GM18519 (cell line): ENCODE measurements at regions not wholly inside any gene's neighbourhood (a gene's known extent, or its start where the extent isn't known, plus 50 kb on each side); places are given as distances from the start of the nearest gene placed in this dataset.

ENCODE experiments used
- ATAC-seq: cut with Tn5 transposase; IDR thresholded peaks from one replicate; pipeline ENCODE4 v1.9.1; 2021; ENCODE audit warnings: mild to moderate bottlenecking, moderate library complexity; ENCODE audit not compliant: unreplicated experiment, low FRiP score

DNA sequence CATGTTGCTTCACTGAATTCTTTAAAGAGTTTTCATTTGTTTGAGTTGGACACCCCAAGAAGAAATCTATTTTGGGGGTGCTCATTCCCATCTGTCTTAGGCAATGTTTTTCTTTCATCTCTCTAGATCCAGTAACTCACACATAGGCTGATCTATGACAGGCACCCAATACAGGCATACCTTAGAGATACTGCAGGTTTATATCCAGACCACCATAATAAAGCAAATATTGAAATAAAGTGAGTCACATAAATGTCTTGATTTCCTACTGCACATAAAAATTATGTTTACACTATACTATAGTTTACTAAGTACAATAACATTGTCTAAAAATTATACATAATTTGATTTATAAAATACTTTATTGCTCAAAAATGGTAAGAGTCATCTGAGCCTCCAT, 364.5 kb downstream of the MTRR start:
- ATAC-seq, result no peak

DNA sequence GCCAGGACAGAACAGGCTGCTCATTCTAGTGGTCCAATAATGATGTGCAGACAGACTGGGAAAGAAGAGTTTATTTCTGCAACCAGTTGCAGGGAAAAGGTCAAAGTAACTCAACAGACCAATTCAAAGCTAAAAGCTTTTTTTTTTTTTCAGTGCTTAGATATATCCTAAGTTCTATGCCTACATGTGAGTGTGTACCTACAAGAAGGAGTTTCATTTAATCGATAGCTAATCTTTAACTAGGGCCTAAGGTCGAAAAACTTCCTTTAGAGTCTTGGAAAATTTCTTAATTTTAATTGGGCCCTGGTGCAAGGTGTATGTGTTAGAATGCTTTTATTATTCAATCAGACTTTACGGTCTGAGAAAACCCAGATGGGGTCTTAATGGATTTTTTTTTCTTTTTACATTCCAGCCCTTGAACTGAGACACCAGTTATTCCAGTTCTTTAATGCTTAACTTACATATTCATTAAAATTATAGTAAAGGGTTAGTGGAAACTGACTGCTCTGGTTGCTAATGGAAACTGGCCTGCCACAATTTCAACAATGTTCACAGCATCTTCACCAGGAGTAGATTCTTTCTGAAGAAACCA, 365.3 kb downstream of the MTRR start:
- no peak for ATAC-seq

DNA sequence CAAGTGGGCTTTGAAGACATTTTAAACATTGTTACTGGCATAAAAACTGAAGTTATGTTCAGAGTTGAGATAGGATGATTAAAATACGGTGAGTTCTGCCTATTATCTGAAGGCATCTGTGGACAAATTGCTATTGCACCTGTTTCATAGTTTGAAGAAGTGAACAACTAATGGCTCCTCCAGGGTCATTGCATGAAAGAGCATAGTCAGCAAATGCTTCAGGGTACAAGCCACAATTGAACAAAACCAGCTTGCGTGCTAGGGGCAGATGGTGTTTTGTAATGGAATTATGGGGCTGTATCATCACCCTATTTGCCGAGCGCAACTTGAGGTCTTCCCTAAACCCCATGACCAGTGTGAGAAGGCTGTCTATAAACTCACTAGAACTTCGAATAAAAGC, 369.1 kb downstream of the MTRR start:
- no peak for ATAC-seq

DNA sequence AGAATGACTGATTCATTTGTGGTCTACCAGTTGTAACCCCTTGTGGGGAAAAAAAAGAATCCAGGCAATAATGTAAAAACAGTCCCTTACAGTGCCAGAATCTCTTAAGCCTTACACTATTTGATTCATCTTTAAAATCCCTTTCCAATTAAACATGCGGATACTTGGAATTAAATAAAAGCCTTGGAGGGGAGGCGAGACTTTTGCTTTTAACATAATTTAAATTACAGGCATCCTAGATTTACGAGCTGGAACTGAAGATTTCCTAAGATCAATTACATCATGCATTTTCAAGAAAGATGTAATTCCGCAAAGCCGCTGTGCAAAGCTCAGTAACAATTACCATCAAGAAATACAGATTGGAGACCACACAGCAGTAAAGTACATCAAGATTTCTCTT, 370.2 kb downstream of the MTRR start:
- ATAC-seq, result no peak

DNA sequence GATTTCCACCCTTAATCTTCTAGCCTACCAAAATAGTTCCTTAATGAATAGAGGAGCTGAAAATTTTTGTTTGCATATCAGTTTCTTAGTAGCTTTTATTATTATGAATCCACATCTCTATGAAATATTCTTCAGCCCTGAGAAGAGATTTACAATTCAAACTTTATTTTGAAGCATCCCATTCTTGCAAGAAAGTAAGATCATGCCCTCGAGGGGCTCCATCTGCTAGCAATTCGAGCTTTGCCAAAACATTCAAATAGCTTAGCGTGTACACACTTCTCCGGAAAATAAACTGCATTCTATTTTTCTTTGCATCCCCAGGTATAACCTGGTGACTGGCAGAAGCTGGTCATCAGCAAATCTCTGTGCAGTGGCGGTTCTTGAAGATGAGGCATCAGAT, 370.7 kb downstream of the MTRR start:
- ATAC-seq, result no peak

DNA sequence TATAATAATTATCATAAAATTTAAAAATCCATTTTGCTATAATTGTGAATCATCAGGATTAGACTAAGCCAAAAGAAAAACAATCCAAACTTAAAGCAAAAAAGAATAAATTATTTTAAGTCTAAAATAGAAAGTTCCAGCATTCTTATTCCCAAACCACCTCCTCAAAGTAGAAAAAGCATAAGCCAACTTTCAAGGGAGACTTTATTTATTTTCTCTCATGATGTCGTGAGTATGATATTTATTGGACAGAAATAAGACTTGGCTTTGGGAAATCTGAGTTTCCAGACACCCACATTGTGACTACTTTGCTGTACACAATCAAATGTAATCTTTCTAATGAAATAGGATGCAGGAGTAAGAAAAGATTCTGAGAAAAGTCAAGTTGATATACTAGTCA, 372.1 kb downstream of the MTRR start:
- ATAC-seq, result no peak

DNA sequence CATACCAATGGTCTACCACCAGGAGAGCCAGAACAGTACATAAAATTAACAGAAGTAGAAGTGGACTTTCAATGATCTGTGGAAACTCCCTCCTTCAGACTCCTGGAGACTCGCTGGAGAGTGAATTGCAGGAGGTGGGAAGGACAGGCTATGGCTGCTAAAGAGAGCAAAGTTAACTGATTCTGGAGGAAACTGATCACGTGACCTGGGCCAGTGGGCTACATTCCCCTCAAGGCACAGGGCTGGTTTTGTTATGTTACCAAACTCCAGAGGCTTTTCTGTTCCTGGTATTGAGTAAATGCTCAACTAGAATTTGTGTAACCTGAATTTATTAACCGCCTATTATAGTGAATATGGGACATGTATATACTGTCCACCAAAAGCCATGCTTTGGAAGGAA, 372.6 kb downstream of the MTRR start:
- no peak for ATAC-seq

DNA sequence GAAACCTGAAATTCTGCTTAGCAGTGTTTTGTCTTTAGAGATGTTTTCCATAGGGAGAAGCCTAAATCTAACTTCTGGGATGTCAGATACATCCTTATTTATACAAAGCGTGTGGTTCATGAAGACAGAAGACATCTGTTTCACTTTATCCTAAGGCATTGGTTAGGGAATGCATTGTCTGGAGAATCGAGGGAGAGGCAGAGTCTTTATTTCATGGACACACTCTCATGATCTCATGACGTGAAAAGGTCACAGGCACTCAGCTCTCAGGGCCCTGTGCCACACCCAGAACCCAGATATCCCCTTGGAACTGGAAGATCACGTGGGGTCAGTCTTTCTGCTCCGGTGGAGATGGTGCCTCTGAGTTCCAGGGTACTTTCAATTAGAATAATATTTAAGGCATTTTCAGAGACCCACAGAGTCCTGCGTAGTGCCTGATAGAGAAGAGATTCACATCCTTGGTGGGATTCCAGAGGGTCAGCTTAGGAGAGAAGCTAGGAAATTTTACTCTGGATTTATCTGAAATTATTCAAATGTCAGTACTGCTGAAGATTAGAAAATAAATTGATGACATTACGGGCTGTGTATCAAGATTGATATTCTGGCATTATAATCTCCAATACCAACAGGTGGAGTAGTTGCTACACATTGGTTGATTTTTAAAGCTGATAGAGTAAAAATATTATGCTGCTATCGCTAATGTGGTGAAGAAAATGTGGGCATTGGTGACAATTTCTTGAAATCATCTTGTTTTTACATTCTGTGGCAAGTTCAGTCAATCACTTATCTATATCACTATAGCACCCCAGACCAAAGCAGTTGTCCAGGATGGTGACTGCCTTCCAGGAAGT, 378.3 kb downstream of the MTRR start:
- ATAC-seq, result no peak

DNA sequence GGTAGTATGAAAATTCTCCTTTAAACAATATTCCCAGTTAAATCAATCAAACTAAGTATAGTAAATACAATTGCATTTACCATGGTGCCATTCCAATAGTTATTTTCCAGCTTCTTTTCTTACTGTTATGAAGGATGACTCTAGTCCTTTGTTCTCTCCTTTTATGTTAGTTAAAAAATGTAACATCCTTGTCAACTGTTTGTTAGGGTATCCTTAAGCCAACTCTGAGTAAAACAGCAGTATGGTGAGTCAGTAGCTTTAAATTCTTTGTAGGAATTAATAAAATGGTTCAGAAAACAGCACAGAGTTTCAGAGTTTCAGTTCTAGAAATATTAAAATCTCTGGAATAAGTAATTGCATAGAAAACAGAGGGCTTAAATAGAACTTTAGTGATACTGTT, 384.4 kb downstream of the MTRR start:
- no peak for ATAC-seq

DNA sequence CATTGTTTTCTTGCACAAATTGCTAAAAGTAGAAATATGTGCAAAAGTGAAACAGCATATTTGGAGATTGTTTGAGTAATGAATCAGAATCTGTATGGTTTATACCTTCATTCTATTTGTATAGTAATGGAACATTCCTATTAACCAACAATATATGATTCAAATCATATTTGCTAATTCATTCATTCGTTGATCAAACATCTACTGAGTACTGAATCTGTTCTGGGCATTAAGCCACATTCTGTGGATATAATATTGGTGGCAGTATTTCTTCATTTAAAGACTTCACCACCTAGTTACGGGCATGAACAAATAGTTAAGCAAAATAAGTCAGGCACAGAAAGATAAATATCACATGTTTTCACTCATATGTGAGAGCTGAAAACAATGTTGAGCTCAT, 385.7 kb downstream of the MTRR start:
- no peak for ATAC-seq

DNA sequence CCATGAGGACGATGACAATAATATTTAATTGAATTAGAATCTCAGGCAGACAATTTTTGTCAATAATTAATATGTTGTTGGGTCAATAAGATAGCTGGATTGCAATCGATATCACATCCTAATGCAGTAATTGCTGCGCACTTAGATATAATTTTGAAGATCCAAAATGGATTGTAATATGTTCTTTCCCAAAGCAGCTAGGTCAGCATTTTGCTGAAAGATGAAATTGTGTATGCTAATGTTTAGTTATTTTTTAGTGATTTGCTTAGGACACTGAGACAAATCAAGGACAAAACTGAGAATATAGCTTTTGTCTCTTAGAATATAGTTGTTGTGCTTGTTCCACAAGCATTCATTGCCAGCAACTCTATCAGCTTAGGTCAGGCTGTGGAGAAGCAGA, 389.9 kb downstream of the MTRR start:
- no peak for ATAC-seq

DNA sequence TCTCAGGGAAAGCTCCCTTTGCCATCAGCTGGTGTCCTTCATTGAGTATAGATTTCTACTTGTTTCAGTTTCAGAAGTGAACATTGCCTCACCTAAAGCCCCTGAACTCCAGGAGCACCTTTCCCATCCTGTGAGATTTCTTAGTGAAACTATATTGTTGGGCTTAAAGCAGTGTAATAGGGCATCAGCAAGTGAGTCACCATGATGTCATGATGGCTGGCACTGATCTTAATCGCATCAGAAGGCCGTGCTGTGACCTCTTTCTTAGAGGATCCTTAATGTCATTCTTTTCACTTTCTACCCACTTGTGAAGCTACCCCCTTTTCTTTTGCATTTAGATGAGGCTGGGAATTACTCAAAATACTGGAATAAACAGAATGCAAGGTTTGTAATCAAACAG, 401.3 kb downstream of the MTRR start:
- no peak for ATAC-seq

DNA sequence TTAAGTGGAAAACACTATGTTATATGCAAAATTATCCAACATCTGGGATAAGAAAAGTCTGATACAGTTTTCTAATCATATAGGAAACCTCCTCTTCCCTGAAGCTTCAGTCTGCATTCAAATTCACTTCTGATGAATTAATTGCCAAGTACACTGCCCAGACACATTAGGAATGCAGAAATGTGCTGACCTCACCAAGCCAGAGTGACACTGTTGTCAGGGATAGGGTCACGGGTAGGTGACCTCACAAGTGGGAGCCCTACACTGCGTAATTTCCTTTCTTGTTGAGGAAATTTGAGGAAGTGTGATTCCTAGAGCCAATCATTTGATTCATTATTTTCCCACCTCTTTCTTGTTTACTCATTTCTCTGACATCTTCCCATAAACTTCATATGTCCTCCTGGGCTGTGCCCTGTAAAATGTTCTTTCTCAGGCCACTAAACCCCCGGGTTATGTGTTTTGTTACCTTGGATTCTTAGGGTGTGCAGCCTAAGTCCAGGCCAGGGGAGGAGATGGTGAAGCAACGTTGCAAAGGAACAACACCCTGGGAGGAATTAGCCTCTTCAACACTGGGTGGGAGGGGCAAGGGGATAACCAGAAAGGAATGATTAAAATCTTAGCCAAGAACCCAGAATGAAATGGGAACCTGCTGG, 411.9 kb downstream of the MTRR start:
- ATAC-seq, result no peak

DNA sequence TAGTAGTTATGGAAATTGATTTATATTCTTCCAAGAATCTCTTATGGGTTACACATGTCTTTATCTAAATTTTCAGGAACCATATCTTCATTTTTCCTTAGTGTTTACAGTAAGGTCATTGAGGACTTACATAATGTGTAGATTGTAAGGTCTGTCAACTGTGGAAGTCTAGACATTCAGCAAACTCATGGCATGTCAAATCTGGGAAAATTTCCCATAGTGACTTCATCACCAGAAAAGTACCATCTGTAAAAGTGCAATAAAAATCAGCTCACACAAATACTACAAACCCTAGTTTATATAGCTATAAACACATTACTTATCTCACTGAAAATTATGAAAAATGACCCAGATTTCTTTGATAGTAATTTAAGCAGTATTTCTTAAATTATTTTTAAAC, 419.4 kb downstream of the MTRR start:
- no peak for ATAC-seq

DNA sequence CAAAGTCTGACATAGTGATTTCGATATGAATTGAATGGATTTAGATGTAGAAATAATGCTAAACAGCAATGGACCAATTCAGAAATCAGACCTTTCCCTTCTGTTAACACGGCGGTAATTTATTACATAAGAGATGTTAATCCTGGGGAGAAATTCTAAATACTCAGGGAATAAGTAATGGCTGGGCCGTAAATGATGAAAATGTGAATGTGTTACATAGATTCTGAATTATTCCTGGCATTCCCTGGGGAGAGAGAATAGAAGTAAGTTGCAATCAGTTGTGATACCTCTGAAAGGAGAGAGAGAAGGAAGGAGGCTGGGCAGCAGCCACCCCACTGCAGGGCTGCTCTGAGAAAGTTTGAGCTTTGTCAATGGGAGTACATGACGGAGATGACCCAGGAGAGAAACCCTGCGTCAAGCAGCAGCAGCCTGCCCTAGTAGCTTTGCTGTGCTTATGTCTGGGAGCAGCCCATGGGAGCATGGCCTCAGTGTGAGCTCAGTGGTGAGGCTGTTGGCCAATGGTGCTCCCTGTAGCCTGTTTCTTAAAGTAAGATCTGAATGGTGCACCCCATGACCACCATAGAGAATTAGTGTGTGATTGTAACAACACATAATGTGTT, 420.1 kb downstream of the MTRR start:
- no peak for ATAC-seq

DNA sequence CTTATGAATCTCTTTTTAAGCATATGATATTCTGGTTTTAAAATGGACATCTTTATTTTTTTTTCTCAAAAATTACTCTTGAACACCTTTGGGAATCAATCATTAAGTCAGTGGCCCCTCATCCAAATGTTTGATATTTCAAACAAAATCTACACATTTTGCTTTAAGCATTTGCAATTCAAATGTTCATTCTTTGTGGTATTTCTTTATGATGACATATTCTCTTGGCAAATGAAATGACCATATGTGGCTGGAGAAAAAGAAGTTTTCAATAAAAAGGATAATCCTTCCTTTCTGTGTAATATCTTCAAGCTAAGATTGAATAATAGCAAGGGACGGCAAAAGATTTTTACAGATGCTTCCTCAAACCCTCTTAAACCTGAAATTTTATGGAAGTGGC, 420.8 kb downstream of the MTRR start:
- ATAC-seq, result no peak

DNA sequence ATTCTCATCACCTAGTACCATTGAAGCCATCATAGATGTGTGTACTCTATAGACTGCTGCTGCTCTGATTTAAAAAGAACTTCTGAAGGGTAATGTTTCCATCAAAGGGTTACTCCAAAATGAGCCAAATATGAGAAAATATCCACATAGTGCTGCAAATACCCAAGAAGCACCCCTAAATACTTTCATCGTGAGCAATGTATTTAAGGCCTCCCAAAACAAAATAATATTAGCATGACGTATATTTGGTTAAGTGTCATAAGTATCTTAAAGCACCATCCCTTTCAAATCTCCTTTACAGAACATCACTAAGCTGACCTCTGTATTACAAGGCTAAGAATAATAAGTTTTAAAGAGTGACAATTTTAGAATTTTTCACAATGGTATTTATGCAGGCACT, 421.8 kb downstream of the MTRR start:
- no peak for ATAC-seq

DNA sequence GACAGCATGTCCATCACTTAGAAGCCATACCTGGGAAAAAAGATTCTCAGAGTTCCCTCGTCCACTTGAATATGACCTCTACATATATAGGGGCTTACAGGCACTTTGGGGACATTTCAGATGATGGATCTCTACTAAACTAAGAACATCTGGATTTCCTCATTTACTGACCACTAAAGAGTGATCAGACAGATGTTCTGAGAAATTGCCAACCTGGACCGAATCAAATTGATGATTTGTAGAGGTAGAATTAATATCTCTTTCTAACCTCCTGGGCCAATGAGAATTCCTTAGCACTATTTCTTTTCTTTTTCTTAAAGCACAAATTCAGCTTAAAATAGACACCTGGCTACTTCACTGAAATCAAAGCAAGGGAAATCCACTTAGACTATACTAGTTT, 422.7 kb downstream of the MTRR start:
- no peak for ATAC-seq

DNA sequence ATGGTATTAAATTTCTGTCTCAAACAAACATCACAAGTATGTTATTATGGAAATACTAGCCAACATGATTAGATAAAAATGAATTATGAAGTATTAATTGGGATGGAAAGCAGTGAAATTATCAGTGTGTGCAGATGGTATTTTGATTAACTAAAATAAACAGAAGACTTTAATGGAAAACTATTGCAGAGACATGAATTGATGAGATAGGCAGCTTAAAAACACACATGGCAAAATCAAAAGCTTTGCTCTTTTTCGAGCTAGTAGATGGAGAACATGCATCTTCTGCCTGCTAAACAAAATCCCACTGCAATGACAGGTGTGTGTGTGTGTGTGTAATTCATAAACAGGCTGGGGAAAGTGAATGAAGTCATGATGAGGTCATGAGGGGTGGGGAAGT, 426.2 kb downstream of the MTRR start:
- ATAC-seq, result no peak

DNA sequence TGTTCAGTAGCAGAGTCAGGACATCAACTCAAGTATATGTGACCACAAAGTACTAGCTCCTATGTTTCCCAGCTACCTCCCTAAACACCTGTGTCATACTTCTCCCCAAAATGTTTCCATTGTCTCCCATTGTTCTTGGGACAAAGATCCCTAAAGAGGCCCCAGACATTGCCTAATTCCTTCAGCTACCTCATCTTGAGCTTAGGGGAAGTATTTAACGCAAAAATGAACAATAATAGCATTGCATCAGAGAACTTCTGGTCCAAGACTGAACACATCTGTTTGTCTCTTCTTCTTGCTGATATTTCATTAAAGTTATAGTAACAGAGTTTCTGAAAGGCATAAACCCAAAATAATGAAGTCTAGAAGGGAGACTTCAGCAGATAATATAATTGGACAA, 430.8 kb downstream of the MTRR start:
- no peak for ATAC-seq

DNA sequence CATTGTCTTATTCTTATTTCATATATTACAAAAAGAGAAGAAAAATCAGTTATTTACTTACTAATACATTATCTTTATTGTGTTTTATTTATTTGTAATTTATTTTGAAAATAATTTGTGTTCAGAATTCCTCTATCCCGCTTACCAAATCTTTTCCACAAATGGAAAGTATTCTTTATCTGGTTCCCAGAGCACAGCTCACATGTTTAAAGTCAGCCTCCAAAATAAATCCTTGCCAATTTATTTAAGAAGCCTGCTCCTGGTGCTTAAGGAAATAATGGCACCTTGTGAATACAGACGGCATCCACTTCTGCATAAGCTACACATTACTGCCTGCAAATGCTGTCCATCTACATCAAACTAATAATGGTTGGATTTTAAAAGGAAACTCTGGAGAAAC, 435.4 kb downstream of the MTRR start:
- ATAC-seq, result no peak
